HUES48 (cell line): ENCODE measurements at regions not wholly inside any gene's neighbourhood (a gene's known extent, or its start where the extent isn't known, plus 50 kb on each side); places are given as distances from the start of the nearest gene placed in this dataset.
"Not testable (repeated sequence)": the region's sequence is repeated elsewhere in the genome, so short reads cannot be mapped to it uniquely, and the experiment has no call there.

Experiments
- H3K27ac ChIP-seq: one replicate; pipeline ENCODE4 v1.7.0; 2013; ENCODE audit warnings: low read depth, low read length, inconsistent platforms
- H3K27me3 ChIP-seq: 2 replicates; pipeline ENCODE4 v1.6.1; 2013; ENCODE audit warnings: mild to moderate bottlenecking, low read length; ENCODE audit not compliant: control insufficient read depth, insufficient read depth
- H3K36me3 ChIP-seq: 2 replicates; pipeline ENCODE4 v1.6.1; 2013; ENCODE audit warnings: low read length; ENCODE audit not compliant: control insufficient read depth, insufficient read depth
- H3K4me1 ChIP-seq: 2 replicates; pipeline ENCODE4 v1.6.1; 2013; ENCODE audit warnings: mild to moderate bottlenecking, low read length; ENCODE audit not compliant: control insufficient read depth, insufficient read depth
- H3K4me3 ChIP-seq: 2 replicates; pipeline ENCODE4 v1.5.1; 2013; ENCODE audit warnings: mild to moderate bottlenecking, low read depth, low read length
- H3K9ac ChIP-seq: 2 replicates; pipeline ENCODE4 v1.6.1; 2013; ENCODE audit warnings: mild to moderate bottlenecking, low read depth, low read length, moderate library complexity
- H3K9me3 ChIP-seq: 2 replicates; pipeline ENCODE4 v1.6.1; 2013; ENCODE audit warnings: low read length; ENCODE audit not compliant: control insufficient read depth, insufficient read depth

- H3K4me3 ChIP-seq = no peak overlapping the region
- H3K9ac ChIP-seq = no peak overlapping the region
- no peaks in the 10 kb centered on the region for H3K9me3 ChIP-seq
- no peak overlapping the region for H3K27ac ChIP-seq
- no peaks in the 10 kb centered on the region for H3K36me3 ChIP-seq
- H3K4me1 ChIP-seq = 0 out of 2 replicates have a peak, but pooled peaks cover 3% of the 10 kb centered on the region
- H3K27me3 ChIP-seq = no peaks in the 10 kb centered on the region
Measured at GRCh38 chr1:74943046-74943445, 191.1 kb upstream of the LHX8 start.

- no peak overlapping the region for H3K4me3 ChIP-seq
- H3K9ac ChIP-seq = no peak overlapping the region
- no peaks in the 10 kb centered on the region for H3K4me1 ChIP-seq
- H3K36me3 ChIP-seq = no peaks in the 10 kb centered on the region
- no peak overlapping the region for H3K27ac ChIP-seq
- H3K27me3 ChIP-seq = no peaks in the 10 kb centered on the region
- no peaks in the 10 kb centered on the region for H3K9me3 ChIP-seq
Measured at GRCh38 chr1:74946388-74946787, 187.8 kb upstream of the LHX8 start.

GRCh38 chr1:74949348-74949747, 184.8 kb upstream of the LHX8 start:
- not testable (repeated sequence) for H3K27ac ChIP-seq, H3K36me3 ChIP-seq, H3K4me1 ChIP-seq, H3K9me3 ChIP-seq, H3K27me3 ChIP-seq, H3K9ac ChIP-seq, H3K4me3 ChIP-seq

GRCh38 chr1:74951981-74952380, 182.2 kb upstream of the LHX8 start:
- H3K27me3 ChIP-seq, H3K4me3 ChIP-seq, H3K27ac ChIP-seq, H3K36me3 ChIP-seq, H3K4me1 ChIP-seq, H3K9me3 ChIP-seq, H3K9ac ChIP-seq: not testable (repeated sequence)

GRCh38 chr1:74952786-74953185, 181.4 kb upstream of the LHX8 start:
- no peaks in the 10 kb centered on the region for H3K9me3 ChIP-seq
- no peaks in the 10 kb centered on the region for H3K4me1 ChIP-seq
- no peak overlapping the region for H3K9ac ChIP-seq
- no peak overlapping the region for H3K27ac ChIP-seq
- H3K4me3 ChIP-seq = no peak overlapping the region
- no peaks in the 10 kb centered on the region for H3K36me3 ChIP-seq
- no peaks in the 10 kb centered on the region for H3K27me3 ChIP-seq

- H3K27me3 ChIP-seq = no peaks in the 10 kb centered on the region
- no peak overlapping the region for H3K4me3 ChIP-seq
- H3K9me3 ChIP-seq = no peaks in the 10 kb centered on the region
- H3K27ac ChIP-seq = no peak overlapping the region
- no peaks in the 10 kb centered on the region for H3K4me1 ChIP-seq
- H3K36me3 ChIP-seq = no peaks in the 10 kb centered on the region
- H3K9ac ChIP-seq = no peak overlapping the region
Measured at GRCh38 chr1:74953622-74954021, 180.6 kb upstream of the LHX8 start.

- Histone ChIP-seq H3K27me3 (no peaks in the 10 kb centered on the region), H3K36me3 (no peaks in the 10 kb centered on the region), H3K4me1 (no peaks in the 10 kb centered on the region), H3K4me3 (no peak overlapping the region), H3K27ac (no peak overlapping the region), H3K9me3 (no peaks in the 10 kb centered on the region), H3K9ac (no peak overlapping the region)
Measured at GRCh38 chr1:74963120-74963519, 171.1 kb upstream of the LHX8 start.

- no peak overlapping the region for H3K27ac ChIP-seq
- no peak overlapping the region for H3K9ac ChIP-seq
- H3K9me3 ChIP-seq = no peaks in the 10 kb centered on the region
- H3K36me3 ChIP-seq = no peaks in the 10 kb centered on the region
- no peak overlapping the region for H3K4me3 ChIP-seq
- H3K4me1 ChIP-seq = no peaks in the 10 kb centered on the region
- H3K27me3 ChIP-seq = no peaks in the 10 kb centered on the region
Measured at GRCh38 chr1:74964508-74965102, 169.6 kb upstream of the LHX8 start.

- H3K27me3 ChIP-seq = no peaks in the 10 kb centered on the region
- H3K27ac ChIP-seq = no peak overlapping the region
- H3K36me3 ChIP-seq = no peaks in the 10 kb centered on the region
- H3K9me3 ChIP-seq = no peaks in the 10 kb centered on the region
- H3K9ac ChIP-seq = no peak overlapping the region
- H3K4me1 ChIP-seq = no peaks in the 10 kb centered on the region
- H3K4me3 ChIP-seq = no peak overlapping the region
Measured at GRCh38 chr1:74969566-74970135, 164.5 kb upstream of the LHX8 start.

GRCh38 chr1:74971982-74972381, 162.2 kb upstream of the LHX8 start:
- H3K9me3 ChIP-seq = no peaks in the 10 kb centered on the region
- H3K27me3 ChIP-seq = no peaks in the 10 kb centered on the region
- H3K9ac ChIP-seq = no peak overlapping the region

GRCh38 chr1:74976491-74976890, 157.7 kb upstream of the LHX8 start:
- no peaks in the 10 kb centered on the region for H3K27me3 ChIP-seq
- H3K4me3 ChIP-seq = no peak overlapping the region
- no peaks in the 10 kb centered on the region for H3K36me3 ChIP-seq
- no peak overlapping the region for H3K9ac ChIP-seq
- H3K27ac ChIP-seq = no peak overlapping the region
- no peaks in the 10 kb centered on the region for H3K9me3 ChIP-seq
- H3K4me1 ChIP-seq = no peaks in the 10 kb centered on the region

More at GRCh38 chr1:74971982-74972381, 162.2 kb upstream of the LHX8 start:
- H3K36me3 ChIP-seq = no peaks in the 10 kb centered on the region
- no peak overlapping the region for H3K27ac ChIP-seq
- no peaks in the 10 kb centered on the region for H3K4me1 ChIP-seq
- no peak overlapping the region for H3K4me3 ChIP-seq
